Stimulated activated CD4-positive, alpha-beta T cell treated with anti-CD3 and anti-CD28 coated beads, Interleukin-4, amount 100 ng/mL, for 1 hour (primary cell): ENCODE measurements at regions not wholly inside any gene's neighbourhood (a gene's known extent, or its start where the extent isn't known, plus 50 kb on each side); places are given as distances from the start of the nearest gene placed in this dataset.

Source experiments
- DNase-seq: peaks from one replicate; pipeline ENCODE4 v3.0.0-alpha.2; 2020

GRCh38 chr6:94367316-94367715 is 948.0 kb upstream of the EPHA7 start:
- no peak for DNase-seq

GRCh38 chr6:94362061-94362864 is 942.9 kb upstream of the EPHA7 start:
- DNase-seq = no peak

- no peak for DNase-seq
These were observed 942.1 kb upstream of the EPHA7 start for GRCh38 chr6:94361304-94362060.

- DNase-seq = no peak
These were observed 938.1 kb upstream of the EPHA7 start for GRCh38 chr6:94357381-94357980.

DNA sequence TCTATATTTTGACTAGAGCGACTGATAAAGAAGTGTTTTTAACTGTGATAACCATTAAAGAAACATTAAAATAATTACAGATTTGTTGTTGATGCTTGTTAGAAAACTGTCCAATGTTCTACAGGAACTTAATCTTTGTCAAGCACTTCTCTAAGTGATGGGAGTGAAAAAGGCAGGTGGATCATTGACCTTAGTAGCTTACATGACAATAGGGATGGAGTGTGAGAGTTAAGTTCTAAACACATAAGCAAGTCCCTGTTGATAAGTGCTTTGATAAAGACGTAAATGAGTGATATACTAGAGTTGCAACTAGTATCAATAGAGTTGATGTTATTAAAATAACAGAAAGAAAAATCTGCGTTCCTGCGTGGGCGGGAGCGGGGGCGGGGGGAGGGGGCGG is 931.5 kb upstream of the EPHA7 start:
- no peak for DNase-seq

- no peak for DNase-seq
These were observed 929.9 kb upstream of the EPHA7 start for GRCh38 chr6:94349227-94349626.

GRCh38 chr6:94344866-94345265 is 925.5 kb upstream of the EPHA7 start:
- DNase-seq = no peak

- DNase-seq = no peak
These were observed 921.8 kb upstream of the EPHA7 start for GRCh38 chr6:94341173-94341572.

GRCh38 chr6:94323853-94324252 is 904.5 kb upstream of the EPHA7 start:
- DNase-seq = no peak

DNA sequence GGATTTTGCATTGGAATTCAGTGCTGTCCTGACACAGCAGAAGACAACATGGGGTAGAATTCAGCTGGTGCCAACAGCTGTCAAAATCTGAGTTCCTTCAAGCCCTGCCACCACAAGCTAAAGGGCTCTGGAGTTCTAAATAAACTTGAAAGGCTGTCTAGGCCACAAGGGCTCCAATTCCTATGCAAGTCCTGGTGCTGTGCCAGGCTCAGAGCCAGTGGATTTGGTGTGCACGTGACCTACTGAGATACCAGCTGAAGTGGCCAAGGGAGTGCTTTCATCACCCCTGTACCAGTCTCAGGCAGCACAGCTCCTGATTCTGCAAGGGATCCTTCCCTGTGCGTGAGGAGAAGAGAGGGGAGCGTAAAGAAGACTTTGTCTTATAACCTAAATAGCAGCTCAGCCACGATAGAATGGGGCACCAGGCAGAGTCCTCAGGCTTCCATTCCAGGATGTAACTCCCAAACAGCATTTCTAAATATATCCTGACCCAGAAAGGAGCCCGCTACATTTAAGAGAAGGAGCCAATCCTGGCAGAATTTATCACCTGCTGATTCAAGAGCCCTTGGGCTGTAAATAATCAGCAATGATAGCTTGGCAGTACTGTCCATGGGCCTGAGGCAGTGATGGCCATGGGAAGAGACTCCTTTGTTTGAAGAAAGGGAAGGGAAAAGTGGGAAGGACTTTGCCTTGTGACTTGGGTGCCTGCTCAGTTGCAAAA is 881.2 kb upstream of the EPHA7 start:
- DNase-seq = no peak

GRCh38 chr6:94289131-94289530 is 869.8 kb upstream of the EPHA7 start:
- DNase-seq = no peak

- DNase-seq = no peak
These were observed 858.8 kb upstream of the EPHA7 start for GRCh38 chr6:94278146-94278545.

DNA sequence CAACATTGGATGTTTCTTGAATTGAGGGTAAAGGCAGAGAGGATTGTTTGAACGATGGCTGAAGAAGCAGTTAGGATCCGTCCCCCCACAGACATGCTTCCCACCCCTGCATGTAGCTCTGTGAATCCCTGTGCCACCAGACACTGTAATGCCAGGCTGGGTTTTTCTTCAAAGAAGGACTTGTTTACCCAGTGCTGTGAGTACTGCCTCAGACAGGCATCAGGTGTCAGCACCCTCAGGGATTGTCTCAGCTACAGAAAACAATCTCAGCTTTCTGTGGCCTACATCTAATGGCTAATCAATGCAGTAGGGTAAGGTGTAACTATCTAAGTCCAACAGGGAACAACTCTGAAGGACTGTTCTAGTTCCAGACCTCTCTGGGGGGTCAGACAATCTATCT is 853.0 kb upstream of the EPHA7 start:
- no peak for DNase-seq

DNA sequence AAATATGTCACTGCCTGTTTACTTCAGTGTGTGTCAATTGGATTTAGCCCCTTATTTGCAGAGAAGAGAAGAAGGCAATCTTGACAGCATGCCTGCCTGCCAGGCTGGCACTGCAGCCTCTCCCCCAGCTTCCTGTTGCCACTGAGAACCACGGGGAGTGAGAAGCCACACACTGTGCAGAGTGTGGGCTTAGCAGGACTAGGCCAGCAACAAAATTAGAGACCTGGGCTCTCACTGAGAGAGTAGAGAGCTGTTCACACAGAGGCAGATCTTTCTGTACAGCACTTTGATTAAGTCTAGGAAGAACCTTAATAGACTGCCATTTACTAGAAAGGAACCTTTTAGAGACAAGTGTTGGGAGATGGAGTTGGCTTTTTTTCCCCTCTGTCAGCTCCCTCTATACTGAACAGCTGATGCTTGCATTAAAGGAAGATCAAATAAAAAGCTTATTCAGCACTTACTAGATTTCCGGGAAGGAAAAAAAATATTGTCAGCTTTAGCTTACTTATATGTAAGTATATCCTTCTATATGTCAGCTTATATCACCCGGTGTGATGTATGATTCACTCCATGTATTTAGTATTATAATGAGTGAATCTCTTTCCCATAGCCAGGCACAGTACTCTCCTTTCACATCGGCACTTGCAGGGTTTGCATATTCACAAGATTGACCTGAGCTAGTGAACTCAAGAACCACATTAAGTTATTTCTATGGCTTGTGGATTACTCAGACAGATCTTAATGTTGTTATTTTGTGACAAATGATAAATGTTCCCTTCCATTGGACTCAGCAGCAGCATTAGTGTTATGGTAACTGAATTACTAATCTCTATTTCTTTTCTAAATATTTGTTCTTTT is 851.0 kb upstream of the EPHA7 start:
- no peak for DNase-seq

GRCh38 chr6:94269256-94269655 is 849.9 kb upstream of the EPHA7 start:
- DNase-seq = no peak

DNA sequence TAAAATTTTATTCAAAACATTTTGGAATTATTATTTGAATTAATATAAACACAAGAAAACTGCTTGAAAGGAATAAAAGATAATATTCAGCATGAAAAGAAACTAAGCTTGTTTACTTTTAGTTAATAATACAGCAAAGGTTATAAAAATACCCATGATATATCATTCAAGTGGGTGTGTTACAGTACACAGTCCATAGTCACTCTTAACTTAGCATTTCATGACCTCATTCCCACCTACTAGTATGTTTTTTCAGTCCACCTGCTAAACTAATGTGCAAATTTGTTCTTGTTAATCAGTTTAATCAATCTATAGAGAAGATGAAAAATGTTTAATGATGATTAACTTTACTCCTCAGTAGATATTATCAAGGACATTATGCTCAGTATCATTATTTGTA is 841.4 kb upstream of the EPHA7 start:
- no peak for DNase-seq

GRCh38 chr6:94254689-94255088 is 835.3 kb upstream of the EPHA7 start:
- no peak for DNase-seq

- no peak for DNase-seq
These were observed 832.5 kb upstream of the EPHA7 start for GRCh38 chr6:94251878-94252277.

- no peak for DNase-seq
These were observed 826.0 kb upstream of the EPHA7 start for GRCh38 chr6:94245395-94245794.

DNA sequence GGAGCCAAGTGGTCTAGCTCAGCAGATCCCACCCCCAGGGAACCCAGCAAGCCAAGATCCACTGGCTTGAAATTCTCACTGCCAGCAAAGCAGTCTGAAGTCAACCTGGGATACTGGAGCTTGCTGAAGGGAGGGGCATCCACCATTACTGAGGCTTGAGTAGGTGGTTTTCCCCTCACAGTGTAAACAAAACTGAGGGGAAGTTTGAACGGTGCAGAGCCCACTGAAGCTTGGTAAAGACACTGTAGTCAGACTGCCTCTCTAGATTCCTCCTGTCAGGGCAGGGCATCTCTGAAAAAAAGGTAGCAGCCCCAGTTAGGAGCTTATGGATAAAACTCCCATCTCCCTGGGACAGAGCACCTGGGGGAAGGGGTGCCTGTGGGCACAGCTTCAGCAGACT is 819.5 kb upstream of the EPHA7 start:
- DNase-seq = no peak

DNA sequence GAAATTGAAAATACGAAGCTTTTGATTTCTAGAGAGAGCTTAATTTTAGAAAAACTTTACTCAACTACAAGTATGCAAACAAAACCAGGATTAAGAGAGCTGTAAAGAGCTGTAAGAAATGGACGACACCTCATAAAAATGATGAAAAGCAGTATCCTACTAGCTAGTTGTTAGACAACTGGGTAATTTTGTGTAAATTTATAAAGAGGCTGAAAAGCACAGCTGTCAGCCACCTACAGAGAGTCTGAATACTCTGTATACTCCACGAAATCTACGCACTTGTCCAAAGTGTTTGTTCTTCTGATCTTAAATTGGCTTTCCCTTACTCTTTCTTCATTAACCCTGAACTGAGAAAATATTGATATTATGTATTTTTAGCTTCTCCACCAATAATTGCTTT is 808.4 kb upstream of the EPHA7 start:
- DNase-seq = no peak

GRCh38 chr6:94217836-94218235 is 798.5 kb upstream of the EPHA7 start:
- DNase-seq = no peak
